ENCODE measurements at regions not wholly inside any gene's neighbourhood (a gene's known extent, or its start where the extent isn't known, plus 50 kb on each side); places are given as distances from the start of the nearest gene placed in this dataset.

GRCh38 chr7:33751443-33751842 lies 153.9 kb upstream of the BMPER start:
- no peak overlapping the region for H3K4me3 ChIP-seq (ENCODE audit: low read depth, low read length)

GRCh38 chr7:33753881-33754525 lies 151.3 kb upstream of the BMPER start:
- TF ChIP-seq CTCF (IDR thresholded peaks at IDR 0.05; ENCODE audit: low read depth, low read length) (no peak), MAX (IDR thresholded peaks at IDR 0.05; ENCODE audit: low read depth, low read length) (no peak), MYC (IDR thresholded peaks at IDR 0.05; ENCODE audit: low read depth, low read length) (no peak), POLR2A (IDR thresholded peaks at IDR 0.05; ENCODE audit: extremely low read depth, insufficient read length) (no peak)
- no peak for DNase-seq (ENCODE audit: low read depth)
- no peak overlapping the region for H3K4me3 ChIP-seq (ENCODE audit: low read depth, low read length)

More at GRCh38 chr7:33751443-33751842, 153.9 kb upstream of the BMPER start:
- TF ChIP-seq MYC (IDR thresholded peaks at IDR 0.05; ENCODE audit: low read depth, low read length) (no peak), MAX (IDR thresholded peaks at IDR 0.05; ENCODE audit: low read depth, low read length) (no peak), CTCF (IDR thresholded peaks at IDR 0.05; ENCODE audit: low read depth, low read length) (no peak), POLR2A (IDR thresholded peaks at IDR 0.05; ENCODE audit: extremely low read depth, insufficient read length) (no peak)
- DNase-seq (ENCODE audit: low read depth), result no peak

- no peak overlapping the region for H3K4me3 ChIP-seq (ENCODE audit: low read depth, low read length)
- no peak for TF ChIP-seq CTCF (IDR thresholded peaks at IDR 0.05; ENCODE audit: low read depth, low read length)
- no peak for TF ChIP-seq MAX (IDR thresholded peaks at IDR 0.05; ENCODE audit: low read depth, low read length)
- no peak for TF ChIP-seq POLR2A (IDR thresholded peaks at IDR 0.05; ENCODE audit: extremely low read depth, insufficient read length)
- no peak for TF ChIP-seq MYC (IDR thresholded peaks at IDR 0.05; ENCODE audit: low read depth, low read length)
- DNase-seq (ENCODE audit: low read depth), result no peak
Observed at GRCh38 chr7:33754933-33755928, 150.1 kb upstream of the BMPER start.

GRCh38 chr7:33757050-33757449 lies 148.3 kb upstream of the BMPER start:
- DNase-seq (ENCODE audit: low read depth), result no peak
- TF ChIP-seq POLR2A (IDR thresholded peaks at IDR 0.05; ENCODE audit: extremely low read depth, insufficient read length), result no peak
- no peak for TF ChIP-seq MAX (IDR thresholded peaks at IDR 0.05; ENCODE audit: low read depth, low read length)
- TF ChIP-seq CTCF (IDR thresholded peaks at IDR 0.05; ENCODE audit: low read depth, low read length), result no peak
- no peak for TF ChIP-seq MYC (IDR thresholded peaks at IDR 0.05; ENCODE audit: low read depth, low read length)
- H3K4me3 ChIP-seq (ENCODE audit: low read depth, low read length), result no peak overlapping the region

GRCh38 chr7:33757563-33758165 lies 147.7 kb upstream of the BMPER start:
- peak; percentile 45 for TF ChIP-seq CTCF (IDR thresholded peaks at IDR 0.05; ENCODE audit: low read depth, low read length)
- no peak for TF ChIP-seq POLR2A (IDR thresholded peaks at IDR 0.05; ENCODE audit: extremely low read depth, insufficient read length)
- TF ChIP-seq MAX (IDR thresholded peaks at IDR 0.05; ENCODE audit: low read depth, low read length), result 0 out of 2 replicates have a peak, but pooled peaks have one; percentile 20
- TF ChIP-seq MYC (IDR thresholded peaks at IDR 0.05; ENCODE audit: low read depth, low read length), result no peak
- no peak overlapping the region for H3K4me3 ChIP-seq (ENCODE audit: low read depth, low read length)
- peak; percentile 57 for DNase-seq (ENCODE audit: low read depth)

Data from NB4 (cell line).